ENCODE measurements at regions not wholly inside any gene's neighbourhood (a gene's known extent, or its start where the extent isn't known, plus 50 kb on each side); places are given as distances from the start of the nearest gene placed in this dataset.

DNA sequence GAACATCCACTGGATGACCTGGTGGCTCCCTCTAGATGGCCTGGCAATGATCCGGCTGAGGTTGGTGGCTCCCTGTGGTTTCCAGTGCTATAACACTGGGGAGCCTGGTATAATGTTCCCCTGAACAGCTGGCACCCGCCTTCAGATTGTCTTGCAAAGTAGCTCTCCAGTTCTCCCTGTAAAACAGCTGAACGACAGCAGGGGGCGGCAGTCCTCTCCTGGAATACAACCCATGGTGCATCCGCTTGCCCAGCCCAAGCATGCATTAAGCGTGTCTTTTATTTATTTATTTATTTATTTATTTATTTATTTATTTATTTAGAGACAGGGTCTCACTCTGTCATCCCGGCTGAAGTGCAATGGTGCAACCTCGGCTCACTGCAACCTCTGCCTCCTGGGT lies 258.9 kb downstream of the BUD13 start:
- Histone ChIP-seq H3K4me1 (ENCODE audit: control insufficient read depth in 4 of 4, insufficient read depth in 4 of 4, low read length in 3 of 4) (no peaks in the 10 kb centered on the region), H3K27ac (ENCODE audit: low read depth in 1 of 2, low read length in 2 of 2) (no peak overlapping the region), H3K36me3 (ENCODE audit: control insufficient read depth in 4 of 4, insufficient read depth in 3 of 4, low read depth in 1 of 4, low read length in 3 of 4) (no peaks in the 10 kb centered on the region), H3K4me3 (ENCODE audit: low read depth in 1 of 3, low read length in 3 of 3) (no peak overlapping the region), H3K9me3 (ENCODE audit: control insufficient read depth in 4 of 4, low read length in 3 of 4) (no peaks in the 10 kb centered on the region), H3K27me3 (ENCODE audit: control insufficient read depth in 4 of 4, insufficient read depth in 4 of 4, low read length in 3 of 4) (no peaks in the 10 kb centered on the region), H3K9ac (ENCODE audit: low read depth in 1 of 2, low read length in 2 of 2) (no peak overlapping the region)
- 43% methylated on average over 8 of the region's 8 CpGs for WGBS
- peak; percentile 55 for DNase-seq (ENCODE audit: low spot score)
- TF ChIP-seq TAF1 (conservative IDR thresholded peaks at IDR 0.05) (no peak), HNF4A (conservative IDR thresholded peaks at IDR 0.05) (no peak), RAD21 (IDR thresholded peaks at IDR 0.05) (peak; percentile 66 to 67)
- TF ChIP-seq, protein P1, sequence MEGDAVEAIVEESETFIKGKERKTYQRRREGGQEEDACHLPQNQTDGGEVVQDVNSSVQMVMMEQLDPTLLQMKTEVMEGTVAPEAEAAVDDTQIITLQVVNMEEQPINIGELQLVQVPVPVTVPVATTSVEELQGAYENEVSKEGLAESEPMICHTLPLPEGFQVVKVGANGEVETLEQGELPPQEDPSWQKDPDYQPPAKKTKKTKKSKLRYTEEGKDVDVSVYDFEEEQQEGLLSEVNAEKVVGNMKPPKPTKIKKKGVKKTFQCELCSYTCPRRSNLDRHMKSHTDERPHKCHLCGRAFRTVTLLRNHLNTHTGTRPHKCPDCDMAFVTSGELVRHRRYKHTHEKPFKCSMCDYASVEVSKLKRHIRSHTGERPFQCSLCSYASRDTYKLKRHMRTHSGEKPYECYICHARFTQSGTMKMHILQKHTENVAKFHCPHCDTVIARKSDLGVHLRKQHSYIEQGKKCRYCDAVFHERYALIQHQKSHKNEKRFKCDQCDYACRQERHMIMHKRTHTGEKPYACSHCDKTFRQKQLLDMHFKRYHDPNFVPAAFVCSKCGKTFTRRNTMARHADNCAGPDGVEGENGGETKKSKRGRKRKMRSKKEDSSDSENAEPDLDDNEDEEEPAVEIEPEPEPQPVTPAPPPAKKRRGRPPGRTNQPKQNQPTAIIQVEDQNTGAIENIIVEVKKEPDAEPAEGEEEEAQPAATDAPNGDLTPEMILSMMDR (IDR thresholded peaks at IDR 0.05; ENCODE audit: low read depth, low read length, missing input control) = peak; percentile 50

DNA sequence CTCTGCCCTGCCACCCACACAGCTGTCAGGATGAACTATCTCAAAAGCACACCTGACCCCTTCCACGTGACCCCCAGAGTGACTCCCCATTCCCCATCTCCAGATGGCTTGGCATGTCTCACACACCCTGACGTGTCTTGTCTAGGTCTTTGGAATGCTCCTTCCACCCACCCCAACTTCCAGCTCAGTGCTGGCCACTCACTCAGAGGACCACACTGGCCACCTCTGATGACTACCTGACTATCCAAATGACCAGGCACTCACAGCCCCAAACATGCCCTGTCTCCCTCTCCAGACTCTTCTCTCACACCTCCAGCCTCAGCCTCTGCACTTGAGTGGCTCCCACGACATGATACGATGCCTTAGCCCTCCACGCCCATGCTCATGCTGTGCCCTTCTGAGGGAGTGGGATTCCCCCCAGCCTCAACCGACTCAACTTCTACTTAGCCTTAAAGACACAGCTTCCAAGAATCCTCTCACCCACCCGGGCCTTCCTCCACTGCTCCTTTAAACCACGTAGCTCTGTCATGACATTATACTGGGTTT lies 259.4 kb downstream of the BUD13 start:
- DNase-seq (ENCODE audit: low spot score) = no peak
- TF ChIP-seq RXRA (IDR thresholded peaks at IDR 0.05) (no peak), FOXA2 (IDR thresholded peaks at IDR 0.05) (no peak), JUND (IDR thresholded peaks at IDR 0.05) (no peak), RAD21 (IDR thresholded peaks at IDR 0.05) (no peak), HNF4A (conservative IDR thresholded peaks at IDR 0.05) (no peak), FOXA1 (IDR thresholded peaks at IDR 0.05) (no peak), TAF1 (conservative IDR thresholded peaks at IDR 0.05) (no peak), SP1 (IDR thresholded peaks at IDR 0.05) (no peak), HNF4G (IDR thresholded peaks at IDR 0.05) (no peak), GABPA (IDR thresholded peaks at IDR 0.05 in 1 of 2, conservative IDR thresholded peaks at IDR 0.05 in 1 of 2) (no peak), EGR1 (IDR thresholded peaks at IDR 0.05; ENCODE audit: low read depth in 2 of 2) (no peak), NR2F2 (IDR thresholded peaks at IDR 0.05) (no peak), YY1 (IDR thresholded peaks at IDR 0.05) (no peak)
- TF ChIP-seq, protein P2, sequence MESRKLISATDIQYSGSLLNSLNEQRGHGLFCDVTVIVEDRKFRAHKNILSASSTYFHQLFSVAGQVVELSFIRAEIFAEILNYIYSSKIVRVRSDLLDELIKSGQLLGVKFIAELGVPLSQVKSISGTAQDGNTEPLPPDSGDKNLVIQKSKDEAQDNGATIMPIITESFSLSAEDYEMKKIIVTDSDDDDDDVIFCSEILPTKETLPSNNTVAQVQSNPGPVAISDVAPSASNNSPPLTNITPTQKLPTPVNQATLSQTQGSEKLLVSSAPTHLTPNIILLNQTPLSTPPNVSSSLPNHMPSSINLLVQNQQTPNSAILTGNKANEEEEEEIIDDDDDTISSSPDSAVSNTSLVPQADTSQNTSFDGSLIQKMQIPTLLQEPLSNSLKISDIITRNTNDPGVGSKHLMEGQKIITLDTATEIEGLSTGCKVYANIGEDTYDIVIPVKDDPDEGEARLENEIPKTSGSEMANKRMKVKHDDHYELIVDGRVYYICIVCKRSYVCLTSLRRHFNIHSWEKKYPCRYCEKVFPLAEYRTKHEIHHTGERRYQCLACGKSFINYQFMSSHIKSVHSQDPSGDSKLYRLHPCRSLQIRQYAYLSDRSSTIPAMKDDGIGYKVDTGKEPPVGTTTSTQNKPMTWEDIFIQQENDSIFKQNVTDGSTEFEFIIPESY (IDR thresholded peaks at IDR 0.05) = no peak
- TF ChIP-seq, protein P3, sequence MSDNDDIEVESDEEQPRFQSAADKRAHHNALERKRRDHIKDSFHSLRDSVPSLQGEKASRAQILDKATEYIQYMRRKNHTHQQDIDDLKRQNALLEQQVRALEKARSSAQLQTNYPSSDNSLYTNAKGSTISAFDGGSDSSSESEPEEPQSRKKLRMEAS (IDR thresholded peaks at IDR 0.05) = no peak
- TF ChIP-seq, protein P4, sequence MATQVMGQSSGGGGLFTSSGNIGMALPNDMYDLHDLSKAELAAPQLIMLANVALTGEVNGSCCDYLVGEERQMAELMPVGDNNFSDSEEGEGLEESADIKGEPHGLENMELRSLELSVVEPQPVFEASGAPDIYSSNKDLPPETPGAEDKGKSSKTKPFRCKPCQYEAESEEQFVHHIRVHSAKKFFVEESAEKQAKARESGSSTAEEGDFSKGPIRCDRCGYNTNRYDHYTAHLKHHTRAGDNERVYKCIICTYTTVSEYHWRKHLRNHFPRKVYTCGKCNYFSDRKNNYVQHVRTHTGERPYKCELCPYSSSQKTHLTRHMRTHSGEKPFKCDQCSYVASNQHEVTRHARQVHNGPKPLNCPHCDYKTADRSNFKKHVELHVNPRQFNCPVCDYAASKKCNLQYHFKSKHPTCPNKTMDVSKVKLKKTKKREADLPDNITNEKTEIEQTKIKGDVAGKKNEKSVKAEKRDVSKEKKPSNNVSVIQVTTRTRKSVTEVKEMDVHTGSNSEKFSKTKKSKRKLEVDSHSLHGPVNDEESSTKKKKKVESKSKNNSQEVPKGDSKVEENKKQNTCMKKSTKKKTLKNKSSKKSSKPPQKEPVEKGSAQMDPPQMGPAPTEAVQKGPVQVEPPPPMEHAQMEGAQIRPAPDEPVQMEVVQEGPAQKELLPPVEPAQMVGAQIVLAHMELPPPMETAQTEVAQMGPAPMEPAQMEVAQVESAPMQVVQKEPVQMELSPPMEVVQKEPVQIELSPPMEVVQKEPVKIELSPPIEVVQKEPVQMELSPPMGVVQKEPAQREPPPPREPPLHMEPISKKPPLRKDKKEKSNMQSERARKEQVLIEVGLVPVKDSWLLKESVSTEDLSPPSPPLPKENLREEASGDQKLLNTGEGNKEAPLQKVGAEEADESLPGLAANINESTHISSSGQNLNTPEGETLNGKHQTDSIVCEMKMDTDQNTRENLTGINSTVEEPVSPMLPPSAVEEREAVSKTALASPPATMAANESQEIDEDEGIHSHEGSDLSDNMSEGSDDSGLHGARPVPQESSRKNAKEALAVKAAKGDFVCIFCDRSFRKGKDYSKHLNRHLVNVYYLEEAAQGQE (IDR thresholded peaks at IDR 0.05) = no peak
- TF ChIP-seq, protein P1 (IDR thresholded peaks at IDR 0.05; ENCODE audit: low read depth, low read length, missing input control) = no peak
- TF ChIP-seq, protein P5, sequence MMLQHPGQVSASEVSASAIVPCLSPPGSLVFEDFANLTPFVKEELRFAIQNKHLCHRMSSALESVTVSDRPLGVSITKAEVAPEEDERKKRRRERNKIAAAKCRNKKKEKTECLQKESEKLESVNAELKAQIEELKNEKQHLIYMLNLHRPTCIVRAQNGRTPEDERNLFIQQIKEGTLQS (IDR thresholded peaks at IDR 0.05) = no peak
- Histone ChIP-seq H3K4me3 (ENCODE audit: low read depth in 1 of 3, low read length in 3 of 3) (no peak overlapping the region), H3K36me3 (ENCODE audit: control insufficient read depth in 4 of 4, insufficient read depth in 3 of 4, low read depth in 1 of 4, low read length in 3 of 4) (no peaks in the 10 kb centered on the region), H3K27ac (ENCODE audit: low read depth in 1 of 2, low read length in 2 of 2) (no peak overlapping the region), H3K27me3 (ENCODE audit: control insufficient read depth in 4 of 4, insufficient read depth in 4 of 4, low read length in 3 of 4) (no peaks in the 10 kb centered on the region), H3K4me1 (ENCODE audit: control insufficient read depth in 4 of 4, insufficient read depth in 4 of 4, low read length in 3 of 4) (no peaks in the 10 kb centered on the region), H3K9ac (ENCODE audit: low read depth in 1 of 2, low read length in 2 of 2) (no peak overlapping the region), H3K9me3 (ENCODE audit: control insufficient read depth in 4 of 4, low read length in 3 of 4) (no peaks in the 10 kb centered on the region)
- WGBS = 59% methylated on average over 8 of the region's 8 CpGs
